ENCODE measurements at regions not wholly inside any gene's neighbourhood (a gene's known extent, or its start where the extent isn't known, plus 50 kb on each side); places are given as distances from the start of the nearest gene placed in this dataset.

DNA sequence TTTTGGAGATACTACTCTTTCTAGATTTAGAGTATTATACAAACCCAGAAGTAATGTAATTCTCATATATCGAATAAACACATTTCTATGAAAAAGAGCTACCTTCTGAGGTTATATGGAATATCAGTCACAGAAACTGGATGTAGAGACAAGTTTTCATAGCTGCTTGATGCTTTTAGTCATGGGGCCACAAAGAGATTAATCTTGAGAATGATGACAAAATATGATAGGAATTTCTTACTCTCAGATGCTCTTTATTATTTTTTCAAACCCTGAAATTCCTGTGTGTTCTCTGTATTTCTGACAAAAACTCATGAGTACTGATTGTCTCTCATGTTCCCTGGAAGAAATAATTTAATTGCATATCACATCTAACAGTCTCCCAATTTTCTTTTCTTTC is 662.5 kb downstream of the RAPGEF2 start:
- H3K4me1 ChIP-seq (ENCODE audit: control insufficient read depth, insufficient read depth, low read length): no peaks in the 10 kb centered on the region
- no CpG with 5 or more reads among the region's 1 CpG for WGBS (ENCODE audit: insufficient coverage, low lambda C conversion rate)
- H3K27me3 ChIP-seq (ENCODE audit: control insufficient read depth, insufficient read depth, low read length): no peaks in the 10 kb centered on the region
- H3K36me3 ChIP-seq (ENCODE audit: control insufficient read depth, insufficient read depth, low read length): no peaks in the 10 kb centered on the region
- H3K9me3 ChIP-seq (ENCODE audit: control insufficient read depth, low read depth, low read length): no peaks in the 10 kb centered on the region
- no peak overlapping the region for H3K27ac ChIP-seq (ENCODE audit: low read length)
- H3K4me3 ChIP-seq (ENCODE audit: low read length): no peak overlapping the region
- no peak for DNase-seq

DNA sequence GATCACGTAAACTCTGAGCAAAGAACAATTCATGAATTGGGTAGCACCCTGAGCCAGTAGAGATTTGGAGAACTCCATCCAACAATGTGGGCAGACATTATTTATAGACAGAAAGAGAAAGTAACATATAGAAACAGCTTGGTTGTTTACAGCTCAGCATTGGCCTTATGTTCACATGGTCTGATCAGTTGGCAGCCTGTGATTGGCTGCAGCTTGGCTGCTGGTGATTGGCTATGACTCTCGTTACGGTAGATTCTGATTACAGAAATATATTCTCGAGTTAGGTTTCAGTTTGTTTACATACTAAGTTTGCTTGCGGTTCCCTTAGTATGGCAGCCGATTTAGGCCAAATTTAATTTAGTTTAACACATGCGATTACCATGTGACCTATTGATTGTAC is 663.4 kb downstream of the RAPGEF2 start:
- no peaks in the 10 kb centered on the region for H3K4me1 ChIP-seq (ENCODE audit: control insufficient read depth, insufficient read depth, low read length)
- no peaks in the 10 kb centered on the region for H3K36me3 ChIP-seq (ENCODE audit: control insufficient read depth, insufficient read depth, low read length)
- H3K4me3 ChIP-seq (ENCODE audit: low read length): no peak overlapping the region
- no peak for DNase-seq
- WGBS (ENCODE audit: insufficient coverage, low lambda C conversion rate): no CpG with 5 or more reads among the region's 7 CpGs
- no peaks in the 10 kb centered on the region for H3K9me3 ChIP-seq (ENCODE audit: control insufficient read depth, low read depth, low read length)
- H3K27ac ChIP-seq (ENCODE audit: low read length): no peak overlapping the region
- H3K27me3 ChIP-seq (ENCODE audit: control insufficient read depth, insufficient read depth, low read length): no peaks in the 10 kb centered on the region

DNA sequence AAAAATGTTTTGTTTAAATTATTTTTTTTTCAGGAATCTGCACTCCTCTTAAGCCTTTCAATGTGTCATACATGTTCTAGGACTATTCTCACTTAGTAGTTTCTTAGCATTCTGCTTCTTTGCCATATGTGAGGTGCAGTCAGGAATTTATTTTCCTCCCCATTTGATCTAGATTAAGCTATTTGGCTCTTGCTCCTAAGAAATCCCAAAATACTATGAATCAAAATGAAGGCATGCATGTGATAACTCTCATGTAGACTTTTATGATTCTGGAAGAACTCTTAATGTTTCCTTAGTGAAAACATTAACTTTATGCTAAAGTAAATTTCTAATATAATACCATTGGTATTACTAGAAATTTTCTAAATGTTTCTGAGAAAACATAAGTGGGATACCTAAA is 664.5 kb downstream of the RAPGEF2 start:
- no peak overlapping the region for H3K27ac ChIP-seq (ENCODE audit: low read length)
- H3K4me1 ChIP-seq (ENCODE audit: control insufficient read depth, insufficient read depth, low read length): no peaks in the 10 kb centered on the region
- H3K27me3 ChIP-seq (ENCODE audit: control insufficient read depth, insufficient read depth, low read length): no peaks in the 10 kb centered on the region
- DNase-seq: no peak
- H3K4me3 ChIP-seq (ENCODE audit: low read length): no peak overlapping the region
- H3K9me3 ChIP-seq (ENCODE audit: control insufficient read depth, low read depth, low read length): no peaks in the 10 kb centered on the region
- H3K36me3 ChIP-seq (ENCODE audit: control insufficient read depth, insufficient read depth, low read length): no peaks in the 10 kb centered on the region

DNA sequence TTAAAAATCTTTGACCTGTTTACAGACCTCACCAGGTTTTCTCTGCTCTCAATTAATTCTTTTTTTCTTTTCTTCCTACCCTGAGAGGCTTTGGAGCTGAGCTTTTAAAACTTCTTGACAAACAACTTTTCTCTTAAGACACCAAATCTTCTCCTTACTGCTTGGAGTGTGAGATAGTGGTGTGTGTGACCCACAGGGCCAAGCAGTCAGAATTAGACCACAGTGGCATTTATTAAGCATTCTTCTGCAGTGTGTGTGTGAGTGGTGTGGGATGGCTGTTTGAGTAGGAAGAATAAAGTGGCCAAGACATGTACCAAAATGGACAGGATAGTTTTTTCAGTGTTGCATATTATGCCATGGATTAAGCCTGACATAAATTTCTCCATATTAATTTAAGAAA is 665.1 kb downstream of the RAPGEF2 start:
- Histone ChIP-seq H3K27ac (ENCODE audit: low read length) (no peak overlapping the region), H3K4me1 (ENCODE audit: control insufficient read depth, insufficient read depth, low read length) (no peaks in the 10 kb centered on the region), H3K36me3 (ENCODE audit: control insufficient read depth, insufficient read depth, low read length) (no peaks in the 10 kb centered on the region), H3K9me3 (ENCODE audit: control insufficient read depth, low read depth, low read length) (no peaks in the 10 kb centered on the region), H3K4me3 (ENCODE audit: low read length) (no peak overlapping the region), H3K27me3 (ENCODE audit: control insufficient read depth, insufficient read depth, low read length) (no peaks in the 10 kb centered on the region)
- DNase-seq: no peak

DNA sequence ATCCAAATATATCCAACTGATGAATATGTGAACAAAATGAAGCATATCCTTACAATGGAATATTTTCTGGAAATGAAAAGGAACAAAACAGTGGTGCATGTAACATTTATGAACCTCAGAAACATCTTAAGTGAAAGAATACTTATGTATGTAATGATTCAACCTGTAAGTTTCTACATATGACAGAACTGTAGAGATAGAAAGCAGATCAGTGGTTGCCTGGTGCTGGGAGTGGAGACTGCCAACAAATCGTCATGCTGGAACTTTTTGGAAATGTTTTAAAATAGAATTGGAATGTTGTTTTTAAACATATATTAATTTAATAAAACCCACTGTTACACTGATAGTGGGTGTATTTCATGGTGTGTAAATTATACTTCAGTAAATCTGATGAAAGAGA is 667.5 kb downstream of the RAPGEF2 start:
- no peaks in the 10 kb centered on the region for H3K36me3 ChIP-seq (ENCODE audit: control insufficient read depth, insufficient read depth, low read length)
- no peak for DNase-seq
- H3K27ac ChIP-seq (ENCODE audit: low read length): no peak overlapping the region
- WGBS (ENCODE audit: insufficient coverage, low lambda C conversion rate): no CpG with 5 or more reads among the region's 1 CpG
- H3K4me3 ChIP-seq (ENCODE audit: low read length): no peak overlapping the region
- H3K4me1 ChIP-seq (ENCODE audit: control insufficient read depth, insufficient read depth, low read length): no peaks in the 10 kb centered on the region
- no peaks in the 10 kb centered on the region for H3K27me3 ChIP-seq (ENCODE audit: control insufficient read depth, insufficient read depth, low read length)
- no peaks in the 10 kb centered on the region for H3K9me3 ChIP-seq (ENCODE audit: control insufficient read depth, low read depth, low read length)

DNA sequence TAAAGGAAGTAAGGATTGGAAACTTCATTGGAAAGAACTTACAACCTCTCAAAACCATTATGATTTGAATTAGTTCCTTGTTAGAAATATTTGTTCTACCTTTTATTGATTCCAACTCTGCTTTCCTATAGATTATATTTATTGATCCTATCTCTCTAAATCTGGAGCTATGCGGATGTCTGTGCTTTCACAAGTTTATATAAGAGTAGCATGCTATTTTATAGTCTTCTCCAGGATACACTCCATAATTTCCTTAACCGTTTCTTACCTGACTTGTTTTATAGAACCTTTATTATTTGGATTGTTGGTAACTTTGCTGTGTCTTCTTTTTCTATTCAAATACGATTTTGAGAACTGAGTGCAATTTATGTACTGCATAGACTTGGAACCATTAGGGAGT is 668.1 kb downstream of the RAPGEF2 start:
- Histone ChIP-seq H3K9me3 (ENCODE audit: control insufficient read depth, low read depth, low read length) (no peaks in the 10 kb centered on the region), H3K4me1 (ENCODE audit: control insufficient read depth, insufficient read depth, low read length) (no peaks in the 10 kb centered on the region), H3K36me3 (ENCODE audit: control insufficient read depth, insufficient read depth, low read length) (no peaks in the 10 kb centered on the region), H3K27ac (ENCODE audit: low read length) (no peak overlapping the region), H3K4me3 (ENCODE audit: low read length) (no peak overlapping the region), H3K27me3 (ENCODE audit: control insufficient read depth, insufficient read depth, low read length) (no peaks in the 10 kb centered on the region)
- DNase-seq: no peak
- 38% methylated on average over 3 of the region's 3 CpGs for WGBS (ENCODE audit: insufficient coverage, low lambda C conversion rate)

DNA sequence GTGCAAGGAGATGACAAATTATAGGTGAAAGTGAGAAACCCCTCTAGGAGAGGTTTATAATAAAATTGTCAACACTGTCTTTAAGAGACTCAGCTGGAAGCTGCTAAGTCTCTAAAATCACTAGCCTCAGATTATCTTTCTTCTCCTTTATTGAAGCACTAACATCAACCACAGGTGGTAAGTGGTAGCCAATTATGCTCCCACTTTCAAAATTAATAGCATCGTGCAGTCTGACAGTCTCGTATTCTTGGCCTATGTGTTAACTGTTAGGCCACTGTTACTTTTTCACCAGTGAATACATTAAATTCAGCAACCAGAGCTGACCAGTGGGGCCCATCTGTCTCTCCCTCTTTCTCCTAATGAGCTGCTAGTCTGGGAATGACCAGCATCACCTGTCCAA is 674.1 kb downstream of the RAPGEF2 start:
- Histone ChIP-seq H3K27ac (ENCODE audit: low read length) (no peak overlapping the region), H3K4me3 (ENCODE audit: low read length) (no peak overlapping the region), H3K27me3 (ENCODE audit: control insufficient read depth, insufficient read depth, low read length) (no peaks in the 10 kb centered on the region), H3K9me3 (ENCODE audit: control insufficient read depth, low read depth, low read length) (no peaks in the 10 kb centered on the region), H3K4me1 (ENCODE audit: control insufficient read depth, insufficient read depth, low read length) (no peaks in the 10 kb centered on the region), H3K36me3 (ENCODE audit: control insufficient read depth, insufficient read depth, low read length) (no peaks in the 10 kb centered on the region)
- DNase-seq: no peak
- 60% methylated on average over 1 of the region's 2 CpGs for WGBS (ENCODE audit: insufficient coverage, low lambda C conversion rate)

DNA sequence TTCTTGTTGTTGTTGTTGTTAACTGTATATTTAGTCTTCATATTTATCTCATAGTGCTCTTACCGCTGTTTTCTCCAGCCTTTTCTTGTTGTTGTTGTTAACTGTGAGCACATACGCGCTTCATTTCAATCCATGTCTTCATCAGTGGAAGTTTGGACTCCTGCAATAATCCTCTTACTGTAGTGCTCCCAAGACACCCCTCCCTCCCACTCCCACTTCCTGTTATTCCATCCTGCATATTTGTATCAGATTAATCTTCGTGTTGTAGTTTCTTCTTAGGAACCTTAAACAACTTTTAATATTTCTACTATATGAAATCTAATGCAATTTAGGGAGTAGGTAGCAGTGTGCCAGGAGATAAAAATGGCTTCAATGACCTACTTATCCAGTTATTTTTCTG is 674.8 kb downstream of the RAPGEF2 start:
- WGBS (ENCODE audit: insufficient coverage, low lambda C conversion rate): 90% methylated on average over 2 of the region's 4 CpGs
- no peak overlapping the region for H3K27ac ChIP-seq (ENCODE audit: low read length)
- no peak for DNase-seq

DNA sequence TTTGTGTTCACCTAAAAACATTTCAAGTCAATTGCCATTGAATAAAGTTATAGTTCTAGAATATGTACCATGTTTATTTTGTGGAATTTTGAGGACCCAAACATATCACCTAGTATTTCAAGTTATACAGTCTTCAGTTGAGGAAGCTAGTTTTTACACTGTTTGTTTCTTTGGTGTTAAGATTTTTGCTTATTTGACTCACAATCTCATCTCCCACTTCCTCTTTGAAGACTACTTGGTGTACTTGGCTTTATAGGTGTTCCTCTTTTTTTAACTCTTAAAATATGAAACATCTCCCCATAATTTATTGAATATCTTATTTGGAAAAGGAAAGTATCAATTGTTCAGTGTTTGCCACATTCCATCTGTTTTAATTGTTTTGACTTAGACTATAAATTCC is 675.4 kb downstream of the RAPGEF2 start:
- no peak overlapping the region for H3K27ac ChIP-seq (ENCODE audit: low read length)
- H3K36me3 ChIP-seq (ENCODE audit: control insufficient read depth, insufficient read depth, low read length): no peaks in the 10 kb centered on the region
- no peaks in the 10 kb centered on the region for H3K27me3 ChIP-seq (ENCODE audit: control insufficient read depth, insufficient read depth, low read length)
- no peak overlapping the region for H3K4me3 ChIP-seq (ENCODE audit: low read length)
- DNase-seq: no peak
- no peaks in the 10 kb centered on the region for H3K9me3 ChIP-seq (ENCODE audit: control insufficient read depth, low read depth, low read length)
- no peaks in the 10 kb centered on the region for H3K4me1 ChIP-seq (ENCODE audit: control insufficient read depth, insufficient read depth, low read length)

More for the DNA sequence above, 674.8 kb downstream of the RAPGEF2 start:
- Histone ChIP-seq H3K4me1 (ENCODE audit: control insufficient read depth, insufficient read depth, low read length) (no peaks in the 10 kb centered on the region), H3K27me3 (ENCODE audit: control insufficient read depth, insufficient read depth, low read length) (no peaks in the 10 kb centered on the region), H3K9me3 (ENCODE audit: control insufficient read depth, low read depth, low read length) (no peaks in the 10 kb centered on the region), H3K36me3 (ENCODE audit: control insufficient read depth, insufficient read depth, low read length) (no peaks in the 10 kb centered on the region), H3K4me3 (ENCODE audit: low read length) (no peak overlapping the region)

DNA sequence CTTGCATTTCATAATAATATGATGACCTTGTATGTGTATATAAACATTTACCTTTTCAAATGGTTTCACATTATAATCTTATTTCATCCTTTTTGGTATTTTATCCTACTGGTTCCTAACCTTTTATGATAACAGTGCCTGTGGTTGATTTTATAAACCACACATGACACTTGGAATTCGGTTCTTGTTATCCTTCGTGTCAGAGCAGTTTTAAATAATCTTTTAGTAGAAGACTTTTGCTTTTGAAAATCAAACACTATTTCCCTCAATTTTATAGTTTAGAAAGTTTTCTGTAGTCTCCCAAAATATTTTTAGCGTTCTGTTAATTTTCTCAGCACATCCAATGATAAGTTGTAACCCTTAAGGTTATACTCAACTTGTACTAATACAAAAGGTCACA is 676.8 kb downstream of the RAPGEF2 start:
- WGBS (ENCODE audit: insufficient coverage, low lambda C conversion rate): 85% methylated on average over 3 of the region's 3 CpGs
- Histone ChIP-seq H3K4me3 (ENCODE audit: low read length) (no peak overlapping the region), H3K36me3 (ENCODE audit: control insufficient read depth, insufficient read depth, low read length) (no peaks in the 10 kb centered on the region), H3K27me3 (ENCODE audit: control insufficient read depth, insufficient read depth, low read length) (no peaks in the 10 kb centered on the region), H3K9me3 (ENCODE audit: control insufficient read depth, low read depth, low read length) (no peaks in the 10 kb centered on the region), H3K27ac (ENCODE audit: low read length) (no peak overlapping the region), H3K4me1 (ENCODE audit: control insufficient read depth, insufficient read depth, low read length) (no peaks in the 10 kb centered on the region)
- no peak for DNase-seq

DNA sequence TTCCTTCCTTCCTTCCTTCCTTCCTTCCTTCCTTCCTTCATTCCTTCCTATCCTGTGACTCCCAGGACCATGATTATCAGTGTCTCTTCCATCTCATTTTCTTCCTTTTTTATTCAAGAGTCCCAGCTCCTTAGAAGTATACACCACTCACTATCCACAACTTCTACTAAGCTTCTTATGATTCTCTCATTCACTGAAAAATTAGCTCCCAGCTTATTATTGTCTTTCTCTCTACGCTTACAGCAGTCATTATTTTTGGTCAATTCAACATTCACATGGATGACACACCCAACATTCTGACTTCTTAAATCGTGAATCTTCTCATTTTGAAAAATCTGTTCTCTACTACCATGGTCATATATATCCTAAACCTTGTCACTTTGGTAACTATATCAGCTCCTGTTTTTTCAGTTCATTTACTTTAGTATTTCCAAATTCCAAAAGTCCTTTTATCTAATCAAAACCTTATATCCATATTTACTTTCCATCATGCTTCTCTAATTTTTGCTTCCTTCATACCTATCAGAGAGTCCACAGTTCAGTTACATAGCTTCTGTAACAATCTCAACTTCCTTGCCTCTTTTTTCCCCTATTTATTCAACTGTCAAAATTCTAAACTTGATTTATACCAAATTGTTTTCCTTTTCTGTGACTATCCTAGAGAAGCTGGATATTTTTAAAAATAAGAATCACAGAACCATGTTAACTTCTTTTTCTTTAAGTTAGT is 677.5 kb downstream of the RAPGEF2 start:
- H3K9me3 ChIP-seq (ENCODE audit: control insufficient read depth, low read depth, low read length): no peaks in the 10 kb centered on the region
- no peak overlapping the region for H3K4me3 ChIP-seq (ENCODE audit: low read length)
- no peak overlapping the region for H3K27ac ChIP-seq (ENCODE audit: low read length)
- H3K36me3 ChIP-seq (ENCODE audit: control insufficient read depth, insufficient read depth, low read length): no peaks in the 10 kb centered on the region
- WGBS (ENCODE audit: insufficient coverage, low lambda C conversion rate): 81% methylated on average over 2 of the region's 2 CpGs
- no peaks in the 10 kb centered on the region for H3K4me1 ChIP-seq (ENCODE audit: control insufficient read depth, insufficient read depth, low read length)
- no peaks in the 10 kb centered on the region for H3K27me3 ChIP-seq (ENCODE audit: control insufficient read depth, insufficient read depth, low read length)
- no peak for DNase-seq
